ENCODE measurements at regions not wholly inside any gene's neighbourhood (a gene's known extent, or its start where the extent isn't known, plus 50 kb on each side); places are given as distances from the start of the nearest gene placed in this dataset.
A peak's percentile ranks its signal among the peaks of the same experiment; 100 is the strongest.

DNA sequence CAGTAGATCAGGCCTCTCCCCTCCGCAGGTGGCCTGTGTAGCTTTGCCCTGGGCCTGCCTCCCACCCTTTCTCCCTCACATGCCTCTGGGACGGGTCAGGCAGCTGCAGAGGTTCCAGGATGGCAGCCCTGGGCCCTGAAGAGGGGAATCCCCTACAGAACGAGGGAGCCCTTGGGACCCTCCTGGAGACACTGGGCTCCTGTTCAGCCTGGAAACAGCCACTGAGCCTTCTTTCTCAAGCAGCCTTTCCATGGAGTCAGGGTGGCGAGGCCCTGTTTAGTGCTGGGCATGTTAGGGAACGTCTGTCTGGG lies 720.9 kb downstream of the BRD1 start:
- Histone ChIP-seq H3K4me3 (ENCODE audit: control insufficient read depth in 1 of 2, extremely low read depth in 1 of 2, low read length in 1 of 2) (no peak overlapping the region), H3K27ac (ENCODE audit: low read length) (no peak overlapping the region), H3K4me1 (ENCODE audit: control insufficient read depth in 1 of 2, extremely low read depth in 1 of 2, insufficient read depth in 2 of 2, low read length in 2 of 2) (no peaks in the 10 kb centered on the region), H3K36me3 (ENCODE audit: control insufficient read depth in 2 of 2, extremely low read depth in 1 of 2, insufficient read depth in 1 of 2, low read length in 1 of 2) (no peaks in the 10 kb centered on the region), H3K9me3 (no peaks in the 10 kb centered on the region), H3K27me3 (replicated peaks in 1 of 2; ENCODE audit: control insufficient read depth in 2 of 2, extremely low read depth in 1 of 2, insufficient read depth in 2 of 2, low read length in 1 of 2) (peaks cover 0 to 26% of the 10 kb centered on the region in 2 experiments)
- peak in 1 of 35 experiments; percentile 7 for DNase-seq
- no peaks in the 10 kb centered on the region for H3K4me1 Mint-ChIP-seq
- no peak overlapping the region for H3K4me3 Mint-ChIP-seq
- 53% methylated on average over 3 of the region's 5 CpGs for WGBS (ENCODE audit: insufficient coverage)
- no peaks in the 10 kb centered on the region for H3K9me3 Mint-ChIP-seq
- ChIA-PET POLR2A (no interaction called here), CTCF (no interaction called here)
- ATAC-seq (replicated peaks in 1 of 4): no peak
- H3K27ac Mint-ChIP-seq: no peak overlapping the region
- no peaks in the 10 kb centered on the region for H3K36me3 Mint-ChIP-seq
- peaks cover 15 to 22% of the 10 kb centered on the region in 2 donors for H3K27me3 Mint-ChIP-seq

DNA sequence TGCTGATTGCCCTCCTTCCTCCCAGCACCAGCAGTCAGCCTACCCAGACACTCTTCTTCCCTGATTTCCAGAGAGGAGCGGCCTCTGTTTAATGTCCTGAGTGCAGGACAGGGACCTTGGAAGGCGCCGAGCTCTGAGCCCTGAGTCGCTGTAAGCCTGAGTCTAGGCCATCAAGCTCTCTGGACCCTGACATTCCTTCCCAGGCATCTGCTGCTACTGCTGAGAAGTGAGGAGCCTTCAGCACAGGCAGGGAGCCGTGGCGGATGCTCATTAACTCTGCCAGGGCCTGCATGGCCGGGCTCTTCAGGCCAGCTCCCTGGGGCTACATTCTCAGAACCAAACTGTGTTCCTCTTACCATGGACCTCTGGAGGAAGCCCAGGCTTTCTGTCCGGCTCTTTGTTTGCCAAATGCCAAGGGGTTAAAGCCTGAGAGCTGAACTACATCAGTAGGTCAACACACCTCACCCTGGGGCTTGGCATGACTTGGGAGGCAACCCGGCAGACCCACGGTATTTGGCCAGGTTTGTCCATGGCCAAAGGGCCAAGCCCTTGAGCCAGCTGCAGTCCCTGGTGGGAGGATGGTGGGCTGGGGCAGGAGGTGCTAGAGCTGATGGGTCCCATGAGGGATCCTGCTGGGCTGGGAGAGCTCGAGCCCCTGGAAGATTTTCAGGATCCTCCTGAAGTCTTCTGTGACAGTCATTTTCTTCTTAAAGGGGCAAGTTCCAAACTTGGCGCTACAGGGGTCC lies 721.4 kb downstream of the BRD1 start:
- Mint-ChIP-seq H3K27ac (no peak overlapping the region), H3K4me1 (no peaks in the 10 kb centered on the region), H3K9me3 (no peaks in the 10 kb centered on the region), H3K4me3 (no peak overlapping the region), H3K27me3 (peaks cover 18 to 22% of the 10 kb centered on the region in 2 donors), H3K36me3 (no peaks in the 10 kb centered on the region)
- ChIA-PET POLR2A (no interaction called here), CTCF (no interaction called here)
- no peak overlapping the region for H3K4me3 ChIP-seq (ENCODE audit: control insufficient read depth in 1 of 2, extremely low read depth in 1 of 2, low read length in 1 of 2)
- no peaks in the 10 kb centered on the region for H3K9me3 ChIP-seq
- no peak overlapping the region for H3K27ac ChIP-seq (ENCODE audit: low read length)
- DNase-seq (no peak), ATAC-seq (replicated peaks in 1 of 4) (no peak)
- WGBS (ENCODE audit: insufficient coverage): 71% methylated on average over 9 of the region's 12 CpGs
- no peaks in the 10 kb centered on the region for H3K4me1 ChIP-seq (ENCODE audit: control insufficient read depth in 1 of 2, extremely low read depth in 1 of 2, insufficient read depth in 2 of 2, low read length in 2 of 2)
- H3K27me3 ChIP-seq (replicated peaks in 1 of 2; ENCODE audit: control insufficient read depth in 2 of 2, extremely low read depth in 1 of 2, insufficient read depth in 2 of 2, low read length in 1 of 2): peaks cover 0 to 26% of the 10 kb centered on the region in 2 experiments
- no peaks in the 10 kb centered on the region for H3K36me3 ChIP-seq (ENCODE audit: control insufficient read depth in 2 of 2, extremely low read depth in 1 of 2, insufficient read depth in 1 of 2, low read length in 1 of 2)

DNA sequence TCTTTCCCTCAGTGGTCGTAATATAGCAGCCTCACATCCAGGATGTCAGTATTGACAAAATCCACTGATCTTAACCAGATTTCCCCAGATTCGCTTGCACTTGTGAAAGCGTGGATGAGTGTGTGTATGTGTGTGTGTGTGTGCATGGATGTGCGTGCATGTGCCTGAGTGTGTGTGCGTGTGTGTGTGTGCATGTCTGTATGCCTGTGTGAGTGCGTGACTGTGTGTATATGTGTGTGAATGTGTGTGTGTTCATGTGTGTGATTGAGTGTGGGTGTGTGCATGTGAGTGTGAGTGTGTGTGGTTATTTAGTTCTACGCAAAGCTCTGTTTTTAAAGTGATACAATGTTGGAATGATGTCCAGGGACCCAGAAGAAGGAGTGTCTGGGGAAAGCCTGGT lies 723.2 kb downstream of the BRD1 start:
- ChIA-PET POLR2A (no interaction called here), CTCF (no interaction called here)
- Histone ChIP-seq H3K27me3 (replicated peaks in 1 of 2; ENCODE audit: control insufficient read depth in 2 of 2, extremely low read depth in 1 of 2, insufficient read depth in 2 of 2, low read length in 1 of 2) (peaks cover 0 to 38% of the 10 kb centered on the region in 2 experiments), H3K4me1 (ENCODE audit: control insufficient read depth in 1 of 2, extremely low read depth in 1 of 2, insufficient read depth in 2 of 2, low read length in 2 of 2) (no peaks in the 10 kb centered on the region), H3K9me3 (no peaks in the 10 kb centered on the region), H3K27ac (ENCODE audit: low read length) (no peak overlapping the region), H3K4me3 (ENCODE audit: control insufficient read depth in 1 of 2, extremely low read depth in 1 of 2, low read length in 1 of 2) (no peak overlapping the region), H3K36me3 (ENCODE audit: control insufficient read depth in 2 of 2, extremely low read depth in 1 of 2, insufficient read depth in 1 of 2, low read length in 1 of 2) (no peaks in the 10 kb centered on the region)
- Mint-ChIP-seq H3K4me1 (no peaks in the 10 kb centered on the region), H3K36me3 (no peaks in the 10 kb centered on the region), H3K4me3 (no peak overlapping the region), H3K9me3 (no peaks in the 10 kb centered on the region), H3K27me3 (peaks cover 29 to 31% of the 10 kb centered on the region in 2 donors), H3K27ac (no peak overlapping the region)
- no peak for DNase-seq
- WGBS (ENCODE audit: insufficient coverage): 86% methylated on average over 6 of the region's 7 CpGs
- no peak for ATAC-seq (replicated peaks in 1 of 4)

DNA sequence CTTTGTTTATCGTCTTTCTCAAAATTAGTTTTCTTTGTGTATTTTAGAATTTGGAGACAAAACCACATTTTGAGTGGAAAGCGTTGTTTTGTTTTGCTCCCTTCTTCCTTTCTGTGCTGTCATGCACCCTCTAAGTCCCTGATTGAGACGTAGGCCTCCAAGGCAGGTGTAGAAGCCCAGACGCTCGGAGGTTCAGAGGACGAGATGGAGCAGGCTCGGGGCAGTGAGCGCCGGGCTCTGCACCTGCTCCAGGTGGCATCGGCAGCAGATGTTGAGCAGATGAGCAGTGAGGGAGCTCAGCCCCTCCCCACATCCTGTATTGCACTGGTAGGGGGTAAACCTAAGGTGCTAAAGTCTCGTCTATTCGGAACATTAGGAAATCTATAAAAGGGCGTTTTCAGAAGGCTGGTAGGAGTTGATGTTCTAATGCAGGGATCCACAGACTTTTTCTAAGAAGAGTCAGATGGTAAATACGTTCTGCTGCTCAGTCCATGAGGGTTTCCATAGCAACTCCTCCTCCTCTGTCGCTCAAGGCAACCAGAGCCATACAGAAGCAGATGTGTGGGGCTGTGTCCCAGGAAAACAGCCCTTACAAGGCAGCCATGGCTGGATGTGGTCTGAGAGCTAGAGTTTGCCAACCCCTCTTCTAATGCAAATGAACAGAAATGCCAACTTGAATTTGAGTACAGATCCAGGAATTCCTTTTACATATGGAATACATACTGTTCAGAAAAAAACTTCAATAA lies 724.2 kb downstream of the BRD1 start:
- 74% methylated on average over 7 of the region's 15 CpGs for WGBS (ENCODE audit: insufficient coverage)
- no peaks in the 10 kb centered on the region for H3K36me3 Mint-ChIP-seq
- no peaks in the 10 kb centered on the region for H3K4me1 Mint-ChIP-seq
- POLR2A ChIA-PET: no interaction called here
- no peaks in the 10 kb centered on the region for H3K9me3 Mint-ChIP-seq
- H3K27me3 ChIP-seq (replicated peaks in 1 of 2; ENCODE audit: control insufficient read depth in 2 of 2, extremely low read depth in 1 of 2, insufficient read depth in 2 of 2, low read length in 1 of 2): peaks cover 0 to 41% of the 10 kb centered on the region in 2 experiments
- CTCF ChIA-PET: no interaction called here
- no peak overlapping the region for H3K4me3 ChIP-seq (ENCODE audit: control insufficient read depth in 1 of 2, extremely low read depth in 1 of 2, low read length in 1 of 2)
- no peaks in the 10 kb centered on the region for H3K9me3 ChIP-seq
- ATAC-seq (replicated peaks in 1 of 4) (no peak), DNase-seq (no peak)
- no peak overlapping the region for H3K4me3 Mint-ChIP-seq
- H3K27ac ChIP-seq (ENCODE audit: low read length): no peak overlapping the region
- peaks cover 30% of the 10 kb centered on the region in 2 donors for H3K27me3 Mint-ChIP-seq
- no peaks in the 10 kb centered on the region for H3K4me1 ChIP-seq (ENCODE audit: control insufficient read depth in 1 of 2, extremely low read depth in 1 of 2, insufficient read depth in 2 of 2, low read length in 2 of 2)
- no peaks in the 10 kb centered on the region for H3K36me3 ChIP-seq (ENCODE audit: control insufficient read depth in 2 of 2, extremely low read depth in 1 of 2, insufficient read depth in 1 of 2, low read length in 1 of 2)
- no peak overlapping the region for H3K27ac Mint-ChIP-seq

DNA sequence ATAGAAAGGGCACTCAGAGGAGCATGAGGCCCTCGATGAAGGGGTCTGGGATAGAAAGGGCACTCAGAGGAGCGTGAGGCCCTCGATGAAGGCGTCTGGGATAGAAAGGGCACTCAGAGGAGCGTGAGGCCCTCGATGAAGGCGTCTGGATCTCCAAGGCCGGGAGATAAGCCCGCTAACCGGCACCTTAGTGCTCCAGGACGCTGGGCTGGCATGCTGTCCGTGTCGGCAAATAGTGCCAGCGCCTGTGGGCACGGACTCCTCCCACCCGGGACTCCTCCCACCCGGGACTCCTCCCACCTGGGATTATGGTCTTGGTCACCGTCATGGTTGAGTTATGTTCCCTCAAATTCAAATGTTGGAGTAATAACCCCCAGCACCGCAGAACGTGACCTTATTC lies 725.3 kb downstream of the BRD1 start:
- 82% methylated on average over 18 of the region's 20 CpGs for WGBS (ENCODE audit: insufficient coverage)
- no peaks in the 10 kb centered on the region for H3K36me3 Mint-ChIP-seq
- CTCF ChIA-PET: no interaction called here

DNA sequence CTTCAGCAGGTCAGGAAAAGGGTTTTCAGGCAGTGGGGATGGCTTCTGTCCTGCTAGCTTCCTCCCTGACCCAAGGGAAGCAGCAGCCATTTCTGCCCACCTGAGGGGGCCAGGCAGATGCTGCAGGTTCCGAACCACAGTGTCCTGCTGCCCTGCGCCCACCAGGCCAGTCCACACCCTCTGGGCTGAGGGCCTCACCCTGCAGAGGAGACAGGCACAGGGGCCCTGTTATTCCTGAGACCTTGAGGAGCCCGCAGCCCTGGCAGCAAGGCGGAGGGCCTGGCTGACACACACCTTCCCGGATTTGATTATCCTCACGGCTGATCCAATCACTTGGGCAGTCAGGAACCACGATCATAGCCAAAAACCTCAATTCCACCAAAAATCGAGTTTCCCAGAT lies 725.8 kb downstream of the BRD1 start:
- Histone ChIP-seq H3K36me3 (ENCODE audit: control insufficient read depth in 2 of 2, extremely low read depth in 1 of 2, insufficient read depth in 1 of 2, low read length in 1 of 2) (no peaks in the 10 kb centered on the region), H3K27ac (ENCODE audit: low read length) (no peak overlapping the region), H3K9me3 (no peaks in the 10 kb centered on the region), H3K4me1 (ENCODE audit: control insufficient read depth in 1 of 2, extremely low read depth in 1 of 2, insufficient read depth in 2 of 2, low read length in 2 of 2) (no peaks in the 10 kb centered on the region), H3K27me3 (replicated peaks in 1 of 2; ENCODE audit: control insufficient read depth in 2 of 2, extremely low read depth in 1 of 2, insufficient read depth in 2 of 2, low read length in 1 of 2) (peaks cover 0 to 33% of the 10 kb centered on the region in 2 experiments), H3K4me3 (ENCODE audit: control insufficient read depth in 1 of 2, extremely low read depth in 1 of 2, low read length in 1 of 2) (no peak overlapping the region)
- Mint-ChIP-seq H3K4me1 (no peaks in the 10 kb centered on the region), H3K27ac (no peak overlapping the region), H3K27me3 (peaks cover 19 to 21% of the 10 kb centered on the region in 2 donors), H3K36me3 (no peaks in the 10 kb centered on the region), H3K9me3 (no peaks in the 10 kb centered on the region), H3K4me3 (no peak overlapping the region)
- ATAC-seq (replicated peaks in 1 of 4) (no peak), DNase-seq (no peak)
- CTCF ChIA-PET: interaction anchor here in 1 of 2 donors (0.6 kb wide), 1 partner anchor 1054 kb away, joined by 3 read pairs; no protein-coding TSS in a partner anchor
- POLR2A ChIA-PET: no interaction called here
- 62% methylated on average over 8 of the region's 8 CpGs for WGBS (ENCODE audit: insufficient coverage)

More for the DNA sequence above, 725.3 kb downstream of the BRD1 start:
- no peak overlapping the region for H3K4me3 ChIP-seq (ENCODE audit: control insufficient read depth in 1 of 2, extremely low read depth in 1 of 2, low read length in 1 of 2)
- POLR2A ChIA-PET: no interaction called here
- Mint-ChIP-seq H3K9me3 (no peaks in the 10 kb centered on the region), H3K4me1 (no peaks in the 10 kb centered on the region), H3K4me3 (no peak overlapping the region), H3K27me3 (peaks cover 23 to 24% of the 10 kb centered on the region in 2 donors), H3K27ac (no peak overlapping the region)
- no peak for DNase-seq
- peaks cover 0 to 35% of the 10 kb centered on the region in 2 experiments for H3K27me3 ChIP-seq (replicated peaks in 1 of 2; ENCODE audit: control insufficient read depth in 2 of 2, extremely low read depth in 1 of 2, insufficient read depth in 2 of 2, low read length in 1 of 2)
- H3K4me1 ChIP-seq (ENCODE audit: control insufficient read depth in 1 of 2, extremely low read depth in 1 of 2, insufficient read depth in 2 of 2, low read length in 2 of 2): no peaks in the 10 kb centered on the region
- H3K9me3 ChIP-seq: no peaks in the 10 kb centered on the region
- no peak overlapping the region for H3K27ac ChIP-seq (ENCODE audit: low read length)
- no peaks in the 10 kb centered on the region for H3K36me3 ChIP-seq (ENCODE audit: control insufficient read depth in 2 of 2, extremely low read depth in 1 of 2, insufficient read depth in 1 of 2, low read length in 1 of 2)
- no peak for ATAC-seq (replicated peaks in 1 of 4)

All from T-cell (primary cell).